HG03280 (cell line): ENCODE measurements at regions not wholly inside any gene's neighbourhood (a gene's known extent, or its start where the extent isn't known, plus 50 kb on each side); places are given as distances from the start of the nearest gene placed in this dataset.

ENCODE experiments used
- ATAC-seq: cut with Tn5 transposase; IDR thresholded peaks from one replicate; pipeline ENCODE4 v1.9.1; 2021; ENCODE audit warnings: mild to moderate bottlenecking, moderate library complexity; ENCODE audit not compliant: unreplicated experiment

DNA sequence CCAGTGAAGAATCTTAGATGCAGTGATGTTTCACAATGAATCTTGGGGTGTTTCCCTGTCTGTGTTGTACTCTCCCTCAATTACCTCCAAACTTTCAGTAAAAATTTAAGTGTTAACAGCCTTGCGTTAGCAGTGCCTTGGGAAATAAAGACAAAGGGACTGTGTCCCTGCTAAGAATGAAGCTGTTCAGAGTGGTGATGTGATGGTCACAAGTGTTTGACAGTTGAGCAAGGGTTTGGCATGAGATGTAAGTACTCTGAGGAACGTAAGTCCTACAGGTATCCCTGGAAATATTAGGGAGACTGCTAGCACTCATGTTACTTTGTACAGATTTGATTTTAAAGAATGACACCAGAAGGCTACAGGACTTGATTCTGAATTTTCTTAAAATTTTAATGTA, 304.3 kb upstream of the DPH6 start:
- no peak for ATAC-seq

DNA sequence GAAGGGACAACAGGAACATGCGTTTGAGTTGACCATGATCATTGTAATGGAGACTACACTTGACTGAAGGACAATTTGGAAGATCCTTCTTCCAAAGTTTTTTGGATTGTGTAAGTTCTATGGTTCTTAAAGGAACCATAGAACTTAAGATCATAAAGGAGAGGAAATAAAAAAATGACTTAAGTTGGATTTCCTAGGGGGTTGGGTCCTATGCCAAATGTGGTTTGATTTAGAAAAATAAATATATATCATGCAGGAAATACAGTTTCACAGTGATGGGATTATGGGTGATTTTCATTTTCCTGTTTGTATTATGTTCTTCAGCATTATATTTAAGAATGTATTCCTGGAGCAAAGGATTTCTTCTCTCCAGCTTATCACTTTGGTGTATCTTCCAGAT, 305.5 kb upstream of the DPH6 start:
- no peak for ATAC-seq

DNA sequence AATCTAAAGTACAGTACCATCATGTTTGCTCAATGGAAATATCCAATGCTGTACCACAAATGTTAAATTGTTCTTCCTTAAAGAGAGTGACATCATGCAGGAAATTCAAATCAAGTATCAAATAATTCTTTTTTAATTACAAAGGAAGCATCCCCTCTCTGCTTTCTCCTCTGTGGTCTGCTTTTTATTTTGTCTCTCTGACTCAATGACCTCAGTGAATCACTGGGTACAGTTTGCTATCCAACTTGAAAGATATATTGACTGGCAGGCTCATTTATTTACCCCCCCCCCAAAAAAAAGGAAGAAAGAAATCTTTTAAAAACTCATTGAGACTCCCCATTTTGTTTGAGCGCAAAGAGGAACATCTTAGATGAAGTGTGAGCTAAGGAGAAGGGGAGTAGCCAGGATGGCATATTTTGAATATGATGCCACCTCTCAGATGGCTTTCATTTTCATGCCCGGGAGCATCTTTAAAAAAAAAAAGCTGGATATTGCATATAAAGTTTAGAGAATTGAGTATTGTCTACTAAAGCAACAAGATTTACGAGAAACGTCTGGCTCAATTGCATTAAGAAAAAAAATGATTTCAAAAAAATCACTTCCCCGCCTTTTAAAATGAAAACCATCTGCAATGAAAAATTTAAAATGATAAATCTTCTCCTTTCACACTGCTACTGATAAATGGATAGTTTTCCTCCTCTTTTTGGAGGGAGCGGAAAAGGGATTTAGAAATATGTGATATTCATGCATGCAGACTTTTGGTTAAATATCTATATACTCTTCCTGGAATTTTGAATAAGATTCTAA, 307.1 kb upstream of the DPH6 start:
- ATAC-seq: no peak

DNA sequence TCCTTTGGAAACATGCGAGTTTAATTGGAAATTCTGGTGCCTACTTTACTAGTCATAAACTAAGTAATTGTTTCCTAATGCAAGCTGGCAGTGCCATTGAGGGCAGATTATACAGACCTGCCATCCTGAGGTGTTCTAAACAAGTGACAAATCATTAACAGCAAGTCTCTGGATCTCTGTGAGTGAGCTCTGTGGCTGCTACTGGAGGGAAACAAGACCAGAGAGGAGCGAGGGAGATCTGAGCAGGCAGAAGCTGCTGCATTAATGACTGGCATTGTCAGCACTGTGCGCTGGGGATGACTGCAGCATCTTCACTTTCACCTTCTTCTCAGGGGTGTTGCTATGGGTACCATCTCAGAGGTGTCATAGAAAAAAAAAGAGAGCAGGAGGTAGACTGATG, 308.4 kb upstream of the DPH6 start:
- no peak for ATAC-seq

DNA sequence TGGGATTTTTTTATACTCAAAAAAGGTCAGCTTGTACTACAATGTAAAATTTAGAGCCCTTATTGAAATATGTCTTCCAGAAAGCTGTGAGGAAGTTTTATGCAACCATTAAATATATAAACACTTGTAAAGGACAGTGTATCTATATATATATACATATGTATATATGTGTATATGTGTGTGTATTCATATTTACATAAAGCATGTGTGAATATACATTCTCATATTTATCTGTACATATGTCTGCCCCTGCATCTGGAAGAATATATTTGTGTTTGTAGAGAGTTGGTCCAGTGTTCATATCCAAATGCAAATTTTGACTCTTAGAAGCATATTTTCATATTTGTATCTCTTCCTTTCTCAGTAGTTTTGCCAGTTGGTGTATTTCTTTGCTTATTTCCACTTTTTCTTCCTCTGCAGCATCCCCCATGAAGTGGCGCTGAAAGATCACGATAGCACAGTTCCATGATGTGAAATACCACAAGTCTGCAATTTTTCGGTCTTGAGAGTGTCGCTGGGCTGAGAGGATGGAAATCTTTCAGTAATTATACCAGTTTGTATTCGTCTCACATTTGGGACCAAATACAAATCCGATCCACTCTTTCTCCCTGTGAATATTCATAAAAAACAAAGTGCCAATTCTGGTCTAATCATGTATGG, 311.7 kb upstream of the DPH6 start:
- no peak for ATAC-seq

DNA sequence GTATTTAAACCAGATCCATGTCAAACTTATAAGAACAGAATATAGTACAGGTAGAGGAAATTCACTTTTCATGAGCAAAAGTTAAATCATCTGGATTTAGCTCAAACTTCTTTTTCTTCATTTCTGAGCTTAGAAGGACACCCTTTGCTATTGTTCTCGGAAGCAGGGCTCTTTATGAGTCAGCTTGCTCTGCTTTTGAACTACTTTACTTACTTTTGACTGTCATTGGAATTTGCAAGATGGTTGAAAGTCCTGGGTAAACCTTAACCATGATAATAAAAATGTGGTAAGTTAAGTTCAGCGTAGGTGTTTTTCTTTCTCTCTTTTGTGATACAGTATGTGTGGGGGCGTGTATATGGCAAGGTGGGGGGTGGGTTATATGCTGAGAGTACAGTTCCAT, 312.7 kb upstream of the DPH6 start:
- ATAC-seq: no peak

DNA sequence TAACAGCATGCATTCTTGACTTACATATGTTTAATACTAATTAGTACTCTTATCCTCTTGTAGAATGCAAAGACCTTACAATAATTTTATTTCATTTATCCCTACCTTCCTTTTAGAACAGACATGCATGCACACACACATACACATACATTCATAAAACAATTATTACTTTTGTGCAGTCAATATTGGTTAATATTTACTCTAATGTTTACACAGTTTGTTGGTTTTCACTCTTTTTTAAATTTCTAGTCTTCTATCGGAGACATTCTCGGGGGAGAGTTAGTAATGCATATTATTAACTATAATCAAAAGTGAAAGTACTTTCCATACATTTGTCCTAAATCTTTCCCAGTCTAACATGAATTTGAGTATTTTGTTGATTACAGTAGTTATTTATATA, 317.7 kb upstream of the DPH6 start:
- ATAC-seq: no peak

DNA sequence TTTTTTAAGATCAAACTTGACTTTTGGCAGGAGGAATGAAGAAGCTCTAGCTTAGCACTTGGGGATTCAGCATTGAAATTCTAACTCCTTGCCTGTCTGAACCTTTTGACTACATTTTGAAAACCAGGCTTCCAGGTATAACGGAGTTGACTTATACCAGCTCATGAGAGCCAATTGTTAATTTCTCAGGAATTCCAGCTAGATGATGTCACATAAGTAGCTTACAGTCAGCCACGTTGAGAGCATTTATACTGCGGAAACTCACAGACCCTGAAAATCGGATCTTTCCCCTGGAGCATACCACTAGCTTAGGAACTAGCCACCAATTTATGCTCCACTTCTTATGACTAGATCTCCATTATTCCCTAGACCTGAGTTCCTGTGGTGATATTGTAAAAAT, 321.4 kb upstream of the DPH6 start:
- ATAC-seq: no peak

DNA sequence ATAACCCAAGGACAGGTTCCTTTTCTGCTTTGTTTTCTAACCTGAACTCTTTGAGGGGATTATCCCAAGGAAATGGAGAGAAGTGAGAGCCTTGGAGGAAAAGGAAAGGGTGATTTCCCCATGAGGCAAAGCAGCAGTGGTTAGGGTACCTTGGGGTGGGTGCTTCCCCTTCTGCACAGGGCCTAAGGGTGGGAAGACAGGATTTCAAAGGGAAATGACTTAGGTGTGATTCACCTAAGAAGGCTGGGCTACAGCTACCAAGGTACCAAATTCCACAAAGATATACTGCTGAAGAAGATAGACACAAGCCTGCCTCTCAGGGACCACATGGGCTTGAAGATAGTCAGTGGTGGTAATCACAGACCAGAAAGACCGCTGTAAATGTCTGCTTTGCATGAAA, 325.3 kb upstream of the DPH6 start:
- ATAC-seq: no peak

DNA sequence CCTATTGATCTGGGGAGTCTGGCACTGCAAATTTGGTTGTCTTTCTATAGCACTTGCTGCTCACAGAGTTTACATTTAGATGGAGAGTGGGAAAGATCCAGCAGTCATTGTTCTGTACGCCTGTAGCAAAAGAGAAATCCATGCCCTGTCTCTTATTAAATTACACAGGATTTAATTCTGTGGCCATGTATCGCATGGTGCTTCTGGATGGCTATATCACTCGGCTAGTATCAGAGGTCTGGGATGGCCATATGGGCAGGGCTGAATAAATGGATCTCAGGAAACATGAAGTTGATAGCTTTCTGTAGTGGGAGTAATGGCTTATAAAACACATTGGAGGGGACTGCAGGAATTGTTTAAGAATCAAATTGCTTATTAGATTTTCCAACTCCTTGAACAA, 325.8 kb upstream of the DPH6 start:
- ATAC-seq: no peak

DNA sequence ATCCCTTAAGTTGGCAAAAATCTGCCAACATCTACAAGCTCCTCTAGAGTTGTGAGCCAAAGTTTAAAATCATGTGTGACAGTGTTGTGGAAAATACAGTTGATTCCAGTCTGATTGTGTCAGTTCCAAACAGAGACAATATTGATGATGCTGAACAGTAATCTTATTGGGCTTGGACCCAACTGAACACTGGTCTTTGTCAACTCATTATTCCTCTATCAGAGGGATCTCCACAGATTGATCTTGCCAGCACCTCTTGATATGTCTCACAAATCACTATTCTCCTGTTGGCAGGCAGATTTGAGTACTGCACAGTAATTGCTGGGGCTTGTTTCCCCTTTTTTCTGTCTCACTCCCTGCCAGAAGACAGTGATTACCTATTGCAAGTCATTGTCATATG, 326.6 kb upstream of the DPH6 start:
- no peak for ATAC-seq

DNA sequence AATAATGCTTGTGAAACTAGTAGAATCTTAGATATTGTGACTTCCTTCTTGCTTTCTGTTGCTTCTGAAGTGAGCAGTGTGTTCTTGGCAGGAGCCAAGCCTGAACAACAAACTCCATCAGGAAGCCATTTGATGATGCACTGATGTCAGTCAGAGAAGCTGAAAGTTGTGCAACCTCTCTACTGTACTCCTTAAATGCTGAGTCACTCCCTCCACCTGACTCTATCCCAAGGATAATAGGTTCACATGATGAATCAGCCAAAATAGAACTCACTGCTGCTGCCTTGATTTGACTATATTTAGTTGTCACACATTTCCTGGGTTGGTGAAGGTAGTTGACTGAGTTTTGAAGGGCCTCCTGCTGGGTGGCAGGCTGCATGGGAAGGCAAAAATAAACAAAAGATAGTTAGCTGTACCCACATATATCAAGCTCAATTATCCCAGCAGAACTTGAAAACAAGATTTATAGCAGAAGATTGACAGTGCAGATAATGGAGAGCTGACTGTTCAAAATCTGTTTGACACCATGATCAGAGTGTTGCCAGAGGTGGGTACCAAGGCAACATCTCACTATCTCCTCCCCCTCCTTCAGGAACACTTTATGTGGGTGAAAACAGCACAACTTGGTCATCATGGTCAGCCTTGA, 328.4 kb upstream of the DPH6 start:
- ATAC-seq: no peak

DNA sequence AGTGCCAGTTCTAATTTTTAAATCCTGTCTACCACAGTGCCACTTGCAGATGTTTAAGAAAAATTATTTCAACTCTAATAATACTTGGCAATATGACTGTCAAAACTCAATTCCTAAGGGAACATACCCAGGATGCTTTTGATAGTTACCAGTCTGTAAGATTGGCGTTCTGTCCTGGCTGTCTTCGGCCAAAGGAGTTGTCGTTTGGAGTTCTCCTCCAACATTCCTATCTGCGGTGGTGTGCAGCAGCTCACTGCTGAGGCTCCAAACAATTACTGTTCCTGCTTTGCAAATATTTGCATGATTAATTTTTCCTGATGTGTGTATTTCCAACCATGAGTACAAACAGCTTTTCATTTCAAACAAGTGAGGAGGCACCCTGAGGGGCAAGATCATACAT, 330.8 kb upstream of the DPH6 start:
- ATAC-seq: no peak

DNA sequence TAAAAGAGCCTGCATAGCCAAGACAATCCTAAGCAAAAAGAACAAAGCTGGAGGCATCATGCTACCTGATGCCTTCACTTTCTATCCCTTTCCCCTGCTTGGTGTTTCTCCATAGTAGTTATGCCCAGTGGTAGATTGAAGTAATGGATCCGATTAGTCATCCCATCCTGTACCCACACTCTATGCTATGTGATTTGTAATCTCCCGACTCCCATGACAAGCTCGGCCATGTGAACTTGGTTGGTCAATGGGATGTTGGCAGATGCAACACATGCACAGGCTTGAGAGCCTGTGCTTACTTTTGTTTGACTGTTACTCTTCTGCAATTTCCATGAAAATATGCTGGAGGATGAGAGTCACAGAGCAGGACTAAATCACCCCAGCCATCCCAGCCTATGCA, 334.9 kb upstream of the DPH6 start:
- ATAC-seq: no peak

DNA sequence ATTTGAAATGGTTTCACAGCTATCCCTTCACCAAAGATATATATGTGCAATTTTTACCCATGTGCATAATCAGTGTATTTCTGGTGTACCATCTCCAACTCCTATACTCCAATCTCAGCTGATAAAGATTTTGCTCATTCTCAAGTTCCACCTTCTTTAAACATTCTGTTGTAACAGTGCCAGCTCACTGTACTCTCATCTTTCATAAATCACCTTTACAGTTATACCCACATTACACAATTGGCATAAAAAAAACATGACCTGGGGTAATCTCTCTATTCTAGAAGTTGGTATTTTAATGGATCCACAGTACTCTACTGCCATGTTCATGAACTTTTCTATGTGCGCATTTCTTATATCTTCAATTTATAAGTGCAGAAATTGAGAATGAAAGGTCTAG, 339.9 kb upstream of the DPH6 start:
- ATAC-seq: no peak

DNA sequence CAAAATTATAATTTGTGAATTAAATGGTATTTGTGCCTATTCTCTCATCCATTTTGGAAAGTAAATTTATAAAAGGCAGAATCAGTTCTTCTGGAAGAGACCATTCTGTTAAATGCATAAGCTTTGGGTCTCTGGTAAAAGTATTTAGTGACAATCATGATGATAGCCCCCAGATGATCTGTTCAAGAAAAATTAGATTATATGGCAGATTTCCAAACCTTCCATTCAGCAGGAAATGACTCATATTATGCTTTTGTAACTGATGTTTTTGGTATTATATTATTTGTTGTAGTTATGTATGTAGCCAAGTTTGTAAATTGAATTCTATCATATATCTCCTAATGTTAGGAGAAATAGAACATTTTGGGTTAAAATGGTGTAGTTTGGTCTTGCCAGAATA, 340.8 kb upstream of the DPH6 start:
- no peak for ATAC-seq

DNA sequence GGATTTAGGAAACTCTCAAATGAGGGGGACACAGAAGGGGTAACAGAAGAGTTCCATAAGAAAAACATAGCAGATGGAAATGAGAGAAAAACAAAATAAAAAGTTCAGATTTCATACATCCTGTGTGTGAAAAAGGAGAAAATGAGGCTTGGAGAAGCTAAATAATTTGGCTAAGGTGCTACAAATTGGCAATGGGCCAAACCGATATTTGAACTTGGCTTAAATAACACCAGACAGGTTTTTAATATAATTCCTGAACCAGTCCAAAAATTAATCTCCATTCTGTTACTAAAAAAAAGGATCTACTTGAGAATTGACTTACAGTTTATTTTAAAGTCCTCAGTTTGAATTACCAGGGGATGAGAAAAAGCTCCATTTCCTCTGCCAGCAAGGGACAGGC, 342.9 kb upstream of the DPH6 start:
- ATAC-seq: no peak

DNA sequence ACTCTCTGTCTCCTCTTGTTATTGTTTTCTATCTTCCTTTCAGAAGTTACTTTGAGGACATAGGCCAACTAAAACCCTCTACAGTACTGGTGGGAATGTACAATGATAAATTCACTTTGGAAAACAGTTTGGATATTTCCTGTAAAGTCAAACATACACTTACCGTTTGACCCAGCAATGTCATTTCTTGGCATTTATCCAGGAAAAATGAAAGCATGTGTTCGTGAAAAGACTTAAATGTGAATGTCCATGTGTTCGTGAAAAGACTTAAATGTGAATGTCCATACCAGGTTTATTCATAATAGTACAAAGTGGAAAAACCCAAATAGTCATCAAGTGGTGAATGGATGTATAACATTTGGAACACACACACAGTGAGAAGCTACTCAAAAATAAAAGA, 361.5 kb upstream of the DPH6 start:
- no peak for ATAC-seq

DNA sequence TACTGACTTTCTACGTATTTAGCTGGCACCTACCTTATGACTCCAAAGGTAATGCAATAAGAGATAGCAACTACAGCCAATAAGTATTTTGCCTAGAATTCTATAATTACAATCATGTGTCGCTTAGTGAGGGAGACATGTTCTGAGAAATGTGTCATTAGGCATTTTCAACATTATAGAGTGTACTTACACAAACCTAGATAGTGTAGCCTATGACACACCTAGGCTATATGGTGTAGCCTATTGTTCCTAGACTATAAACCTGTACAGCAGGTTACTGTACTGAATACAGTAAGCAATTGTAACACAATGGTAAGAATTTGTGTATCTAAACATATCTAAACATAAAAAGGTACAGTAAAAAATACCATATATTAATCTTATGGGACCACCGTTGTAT, 363.4 kb upstream of the DPH6 start:
- ATAC-seq: no peak

DNA sequence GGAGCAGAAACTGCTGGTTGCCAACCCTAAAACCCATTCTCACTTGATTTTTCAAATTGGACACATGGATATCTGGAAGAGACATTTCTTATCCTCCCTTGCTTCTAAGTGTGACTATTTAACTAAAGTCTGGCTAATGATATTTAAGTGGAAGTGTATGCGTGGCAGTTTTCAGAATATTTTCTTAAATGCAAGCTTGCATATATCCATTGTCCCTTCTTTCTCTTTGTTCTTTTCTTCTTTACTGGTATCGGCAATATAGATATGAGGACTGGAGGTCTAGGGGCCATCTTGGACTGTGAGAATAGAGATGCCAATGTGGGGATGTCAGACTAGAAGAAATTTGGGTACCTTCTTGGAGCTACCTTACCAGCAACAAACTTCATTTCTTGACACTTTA, 364.3 kb upstream of the DPH6 start:
- ATAC-seq: no peak

DNA sequence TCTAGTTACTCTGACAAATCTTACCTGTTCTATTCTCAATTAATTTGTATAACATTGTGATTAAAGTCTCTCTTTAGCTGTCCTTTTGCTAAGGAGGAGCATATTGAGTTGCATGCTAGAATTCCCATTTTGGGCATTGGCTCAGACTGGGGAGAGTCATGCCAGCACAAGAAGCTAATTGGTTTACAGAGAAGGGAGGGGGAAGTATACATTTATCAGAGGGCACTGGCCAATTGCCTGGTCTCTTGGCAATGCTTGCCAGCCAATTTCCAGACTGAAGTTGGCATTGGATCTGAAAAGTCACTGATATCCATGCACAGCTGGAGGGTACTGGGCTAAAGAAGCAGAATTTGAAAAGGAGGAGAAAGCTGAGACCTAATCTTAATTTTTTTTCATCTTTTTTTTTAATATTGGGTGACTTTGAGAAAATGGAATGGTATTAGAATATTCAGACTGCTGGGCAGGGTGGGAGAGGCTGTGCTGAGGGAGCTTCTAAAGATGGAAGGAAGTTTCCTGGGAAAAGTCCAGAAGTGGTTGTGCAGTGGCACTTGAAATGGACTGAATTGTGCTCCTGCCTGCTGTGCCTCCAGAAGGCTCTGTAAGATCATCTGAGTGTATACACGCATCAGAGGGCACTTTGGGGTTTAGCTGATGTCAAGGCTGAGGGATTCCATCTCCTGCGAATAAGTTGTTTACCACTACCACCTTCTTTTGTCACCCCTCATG, 365.2 kb upstream of the DPH6 start:
- no peak for ATAC-seq

DNA sequence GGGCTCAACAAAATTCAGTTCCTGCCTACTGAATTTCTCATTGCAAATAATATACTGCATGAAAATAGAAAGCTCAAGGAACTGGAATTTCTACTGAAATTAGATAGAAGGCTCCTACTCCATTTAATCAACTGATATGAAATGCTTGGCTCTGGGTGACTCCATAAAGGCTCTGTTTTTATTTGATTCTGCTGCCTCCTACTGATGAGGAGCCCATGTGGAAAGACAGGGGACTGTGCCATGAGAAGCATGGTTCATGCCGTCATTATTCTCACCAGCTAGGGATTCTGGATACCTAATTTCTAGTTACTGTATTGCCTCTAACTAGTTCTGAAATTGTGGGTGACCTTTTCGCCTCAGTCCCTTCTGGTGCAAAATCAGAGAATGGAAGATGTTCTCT, 366.2 kb upstream of the DPH6 start:
- no peak for ATAC-seq
